Myocyte (in vitro differentiated cells): ENCODE measurements at regions not wholly inside any gene's neighbourhood (a gene's known extent, or its start where the extent isn't known, plus 50 kb on each side); places are given as distances from the start of the nearest gene placed in this dataset.
"Not testable (repeated sequence)": the region's sequence is repeated elsewhere in the genome, so short reads cannot be mapped to it uniquely, and the experiment has no call there.

Source experiments
- DNase-seq: peaks from one replicate; pipeline ENCODE4 v3.0.0-alpha.2; 2012; ENCODE audit warnings: low read depth

- DNase-seq = no peak
Observed at GRCh38 chr2:7420530-7420929, 503.3 kb downstream of the RNF144A start.

GRCh38 chr2:7424481-7424880 is 507.3 kb downstream of the RNF144A start:
- DNase-seq = no peak

- DNase-seq = peak; percentile 62
Observed at GRCh38 chr2:7427293-7428060, 510.3 kb downstream of the RNF144A start.

- no peak for DNase-seq
Observed at GRCh38 chr2:7428454-7429204, 511.4 kb downstream of the RNF144A start.

GRCh38 chr2:7429733-7430132 is 512.5 kb downstream of the RNF144A start:
- no peak for DNase-seq

GRCh38 chr2:7430421-7430868 is 513.2 kb downstream of the RNF144A start:
- no peak for DNase-seq

- no peak for DNase-seq
Observed at GRCh38 chr2:7430869-7431641, 513.8 kb downstream of the RNF144A start.

- DNase-seq = no peak
Observed at GRCh38 chr2:7432436-7432835, 515.2 kb downstream of the RNF144A start.

GRCh38 chr2:7436096-7436906 is 519.1 kb downstream of the RNF144A start:
- DNase-seq = no peak

GRCh38 chr2:7437141-7437540 is 519.9 kb downstream of the RNF144A start:
- DNase-seq = no peak

- DNase-seq = no peak
Observed at GRCh38 chr2:7437716-7438632, 520.8 kb downstream of the RNF144A start.

- no peak for DNase-seq
Observed at GRCh38 chr2:7438855-7439254, 521.6 kb downstream of the RNF144A start.

GRCh38 chr2:7440977-7441376 is 523.8 kb downstream of the RNF144A start:
- DNase-seq = no peak

GRCh38 chr2:7441841-7442240 is 524.6 kb downstream of the RNF144A start:
- not testable (repeated sequence) for DNase-seq

- DNase-seq = no peak
Observed at GRCh38 chr2:7444626-7445025, 527.4 kb downstream of the RNF144A start.

- DNase-seq = no peak
Observed at GRCh38 chr2:7448578-7449264, 531.5 kb downstream of the RNF144A start.

GRCh38 chr2:7449298-7449697 is 532.1 kb downstream of the RNF144A start:
- no peak for DNase-seq

GRCh38 chr2:7450188-7450832 is 533.1 kb downstream of the RNF144A start:
- DNase-seq = no peak

- no peak for DNase-seq
Observed at GRCh38 chr2:7450833-7451190, 533.6 kb downstream of the RNF144A start.
